ENCODE measurements at regions not wholly inside any gene's neighbourhood (a gene's known extent, or its start where the extent isn't known, plus 50 kb on each side); places are given as distances from the start of the nearest gene placed in this dataset.
"Not testable (repeated sequence)": the region's sequence is repeated elsewhere in the genome, so short reads cannot be mapped to it uniquely, and the experiment has no call there.

- no peak for DNase-seq (ENCODE audit: low spot score)
Measured at GRCh38 chr3:5811016-5811415, 623.5 kb downstream of the EDEM1 start.

GRCh38 chr3:5813521-5813920 lies 626.0 kb downstream of the EDEM1 start:
- DNase-seq (ENCODE audit: low spot score): no peak

GRCh38 chr3:5822843-5823242 lies 635.3 kb downstream of the EDEM1 start:
- no peak for DNase-seq (ENCODE audit: low spot score)

- DNase-seq (ENCODE audit: low spot score): no peak
Measured at GRCh38 chr3:5826467-5826866, 639.0 kb downstream of the EDEM1 start.

GRCh38 chr3:5828251-5828650 lies 640.7 kb downstream of the EDEM1 start:
- no peak for DNase-seq (ENCODE audit: low spot score)

- no peak for DNase-seq (ENCODE audit: low spot score)
Measured at GRCh38 chr3:5840056-5840455, 652.5 kb downstream of the EDEM1 start.

GRCh38 chr3:5841599-5841998 lies 654.1 kb downstream of the EDEM1 start:
- DNase-seq (ENCODE audit: low spot score): no peak

- DNase-seq (ENCODE audit: low spot score): no peak
Measured at GRCh38 chr3:5846261-5846660, 658.8 kb downstream of the EDEM1 start.

GRCh38 chr3:5861151-5861550 lies 673.6 kb downstream of the EDEM1 start:
- no peak for DNase-seq (ENCODE audit: low spot score)

- DNase-seq (ENCODE audit: low spot score): peak; percentile 35
Measured at GRCh38 chr3:5874931-5875341, 687.4 kb downstream of the EDEM1 start.

- DNase-seq (ENCODE audit: low spot score): no peak
Measured at GRCh38 chr3:5888851-5889250, 701.3 kb downstream of the EDEM1 start.

- no peak for DNase-seq (ENCODE audit: low spot score)
Measured at GRCh38 chr3:5889374-5889773, 701.9 kb downstream of the EDEM1 start.

GRCh38 chr3:5891711-5892110 lies 704.2 kb downstream of the EDEM1 start:
- no peak for DNase-seq (ENCODE audit: low spot score)

GRCh38 chr3:5898106-5898505 lies 710.6 kb downstream of the EDEM1 start:
- DNase-seq (ENCODE audit: low spot score): peak; percentile 3

GRCh38 chr3:5899014-5899761 lies 711.7 kb downstream of the EDEM1 start:
- no peak for DNase-seq (ENCODE audit: low spot score)

- no peak for DNase-seq (ENCODE audit: low spot score)
Measured at GRCh38 chr3:5917932-5918331, 730.4 kb downstream of the EDEM1 start.

GRCh38 chr3:5918626-5919025 lies 731.1 kb downstream of the EDEM1 start:
- no peak for DNase-seq (ENCODE audit: low spot score)

- DNase-seq (ENCODE audit: low spot score): no peak
Measured at GRCh38 chr3:5929027-5929426, 741.5 kb downstream of the EDEM1 start.

GRCh38 chr3:5944061-5944460 lies 756.6 kb downstream of the EDEM1 start:
- DNase-seq (ENCODE audit: low spot score): not testable (repeated sequence)

- no peak for DNase-seq (ENCODE audit: low spot score)
Measured at GRCh38 chr3:5948084-5948483, 760.6 kb downstream of the EDEM1 start.

- no peak for DNase-seq (ENCODE audit: low spot score)
Measured at GRCh38 chr3:5951026-5951425, 763.5 kb downstream of the EDEM1 start.

- DNase-seq (ENCODE audit: low spot score): no peak
Measured at GRCh38 chr3:5972586-5972985, 785.1 kb downstream of the EDEM1 start.

- DNase-seq (ENCODE audit: low spot score): peak; percentile 20
Measured at GRCh38 chr3:5974630-5975322, 787.3 kb downstream of the EDEM1 start.

- no peak for DNase-seq (ENCODE audit: low spot score)
Measured at GRCh38 chr3:5977331-5977730, 789.8 kb downstream of the EDEM1 start.
